OCI-LY7 (cell line): ENCODE measurements at regions not wholly inside any gene's neighbourhood (a gene's known extent, or its start where the extent isn't known, plus 50 kb on each side); places are given as distances from the start of the nearest gene placed in this dataset.

Source experiments
- BruUV-seq: library from RNA; stranded (reverse); fragments of 400-500 nt; replicated peaks from 2 replicates; lab custom pipeline; 2021; lab: Mats Ljungman, UMichigan
- CTCF ChIA-PET: fragments of 300-600 bp; sonication (Branson Sonifier 250); formaldehyde crosslinking; loops from one replicate; lab custom pipeline; 2022; ENCODE audit warnings: antibody characterized with exemption; ENCODE audit not compliant: unreplicated experiment; lab: Charles Lee
- POLR2A ChIA-PET: fragments of 300-600 bp; sonication (Branson Sonifier 250); formaldehyde crosslinking; loops from one replicate; lab custom pipeline; 2022; ENCODE audit warnings: antibody characterized with exemption; lab: Charles Lee
- DNase-seq: peaks from one replicate; pipeline ENCODE4 v3.0.0-alpha.2; 2015; ENCODE audit warnings: low spot score
- H2AFZ ChIP-seq: fragments of 200-600 bp; sonication (generic), shearing (Covaris generic); 2 replicates; pipeline ENCODE4 v1.6.1; 2014; ENCODE audit warnings: mild to moderate bottlenecking, antibody characterized with exemption, low read length, moderate library complexity
- H3K27ac ChIP-seq: fragments of 200-600 bp; sonication (generic); 2 replicates; pipeline ENCODE4 v1.5.1; 2014; ENCODE audit warnings: mixed run types, low read depth, mild to moderate bottlenecking, moderate library complexity, low read length, inconsistent platforms; ENCODE audit not compliant: poor library complexity, severe bottlenecking
- H3K36me3 ChIP-seq: fragments of 200-600 bp; sonication (generic); 2 replicates; pipeline ENCODE4 v1.6.1; 2014; ENCODE audit warnings: mild to moderate bottlenecking, antibody characterized with exemption, low read length, moderate library complexity, mixed read lengths; ENCODE audit not compliant: insufficient read depth
- H3K4me1 ChIP-seq: fragments of 200-600 bp; sonication (generic); 2 replicates; pipeline ENCODE4 v1.5.1; 2014; ENCODE audit warnings: mild to moderate bottlenecking, low read length; ENCODE audit not compliant: insufficient read depth, poor library complexity, severe bottlenecking
- H3K4me2 ChIP-seq: fragments of 200-600 bp; sonication (generic); 2 replicates; pipeline ENCODE4 v1.6.1; 2014; ENCODE audit warnings: mild to moderate bottlenecking, low read length
- H3K4me3 ChIP-seq: fragments of 200-600 bp; sonication (generic); 2 replicates; pipeline ENCODE4 v1.5.1; 2014; ENCODE audit warnings: mild to moderate bottlenecking, low read depth, low read length; ENCODE audit not compliant: poor library complexity, severe bottlenecking
- H3K79me2 ChIP-seq: fragments of 200-600 bp; sonication (generic); 2 replicates; pipeline ENCODE4 v1.6.1; 2016; ENCODE audit warnings: low read depth, mild to moderate bottlenecking, low read length, moderate library complexity, mixed read lengths; ENCODE audit not compliant: insufficient read depth
- H3K9me2 ChIP-seq: fragments of 200-600 bp; sonication (generic); 2 replicates; pipeline ENCODE4 v1.6.1; 2016; ENCODE audit warnings: mild to moderate bottlenecking, low read length, mixed read lengths; ENCODE audit not compliant: insufficient read depth
- H3K9me3 ChIP-seq: fragments of 200-600 bp; sonication (generic); 2 replicates; pipeline ENCODE4 v1.6.1; 2014; ENCODE audit warnings: mild to moderate bottlenecking, mixed run types, low read length, mixed read lengths
- H4K20me1 ChIP-seq: fragments of 200-600 bp; sonication (generic); 2 replicates; pipeline ENCODE4 v1.6.1; 2014; ENCODE audit warnings: mild to moderate bottlenecking, antibody characterized with exemption, low read length, moderate library complexity, mixed read lengths; ENCODE audit not compliant: insufficient read depth
- EZH2phosphoT487 ChIP-seq: fragments of 200-600 bp; sonication (generic); IDR thresholded peaks from 2 replicates; pipeline ENCODE4 v1.6.1; 2018; ENCODE audit warnings: low read depth, borderline replicate concordance, mild to moderate bottlenecking, mixed run types, antibody characterized with exemption, low read length, moderate library complexity, mixed read lengths
- intact Hi-C: fragments of 100-400 bp; cut with micrococcal nuclease; formaldehyde crosslinking; loops from one replicate; pipeline ENCODE4 v1.10.0; 2022; ENCODE audit not compliant: unreplicated experiment
- TF ChIP-seq, protein P1 (sequence below): fragments of 200-600 bp; sonication (generic); conservative IDR thresholded peaks from 2 replicates; pipeline ENCODE4 v1.5.1; 2014; ENCODE audit warnings: mild to moderate bottlenecking, antibody characterized with exemption, low read length, moderate library complexity, mixed read lengths

DNA sequence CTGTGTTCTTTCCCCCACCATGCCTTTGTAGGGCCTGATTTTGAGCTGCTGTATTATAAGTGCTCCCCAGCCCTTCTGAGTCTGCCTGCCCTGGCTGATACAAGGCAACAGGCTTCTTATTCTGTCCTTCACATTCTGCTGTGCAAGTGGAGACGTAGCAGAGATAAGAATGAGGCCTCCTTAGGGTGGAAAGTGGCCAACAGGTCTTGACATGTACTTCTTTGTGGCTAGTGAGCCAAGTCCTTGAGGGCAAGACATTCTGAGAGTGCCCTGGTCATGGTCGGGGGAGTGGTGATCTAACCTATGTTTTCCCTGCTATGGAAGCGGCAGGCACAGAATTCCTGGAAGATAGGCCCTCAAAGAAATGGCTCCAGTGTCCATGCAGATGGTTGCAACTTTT is 235.7 kb upstream of the CADM1 start:
- Histone ChIP-seq H3K9me2 (no peaks in the 10 kb centered on the region), H3K4me1 (no peaks in the 10 kb centered on the region), H2AFZ (no peak overlapping the region), H3K79me2 (no peaks in the 10 kb centered on the region), H3K4me2 (no peak overlapping the region), H4K20me1 (no peaks in the 10 kb centered on the region), H3K27ac (no peak overlapping the region), H3K4me3 (no peak overlapping the region), H3K36me3 (no peaks in the 10 kb centered on the region), H3K9me3 (no peaks in the 10 kb centered on the region)
- intact Hi-C loops: no loop called here
- DNase-seq: no peak
- no TSS peak for BruUV-seq
- POLR2A ChIA-PET: no interaction called here
- TF ChIP-seq, protein P1, sequence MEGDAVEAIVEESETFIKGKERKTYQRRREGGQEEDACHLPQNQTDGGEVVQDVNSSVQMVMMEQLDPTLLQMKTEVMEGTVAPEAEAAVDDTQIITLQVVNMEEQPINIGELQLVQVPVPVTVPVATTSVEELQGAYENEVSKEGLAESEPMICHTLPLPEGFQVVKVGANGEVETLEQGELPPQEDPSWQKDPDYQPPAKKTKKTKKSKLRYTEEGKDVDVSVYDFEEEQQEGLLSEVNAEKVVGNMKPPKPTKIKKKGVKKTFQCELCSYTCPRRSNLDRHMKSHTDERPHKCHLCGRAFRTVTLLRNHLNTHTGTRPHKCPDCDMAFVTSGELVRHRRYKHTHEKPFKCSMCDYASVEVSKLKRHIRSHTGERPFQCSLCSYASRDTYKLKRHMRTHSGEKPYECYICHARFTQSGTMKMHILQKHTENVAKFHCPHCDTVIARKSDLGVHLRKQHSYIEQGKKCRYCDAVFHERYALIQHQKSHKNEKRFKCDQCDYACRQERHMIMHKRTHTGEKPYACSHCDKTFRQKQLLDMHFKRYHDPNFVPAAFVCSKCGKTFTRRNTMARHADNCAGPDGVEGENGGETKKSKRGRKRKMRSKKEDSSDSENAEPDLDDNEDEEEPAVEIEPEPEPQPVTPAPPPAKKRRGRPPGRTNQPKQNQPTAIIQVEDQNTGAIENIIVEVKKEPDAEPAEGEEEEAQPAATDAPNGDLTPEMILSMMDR: no peak
- TF ChIP-seq EZH2phosphoT487: no peak
- CTCF ChIA-PET: no interaction called here

DNA sequence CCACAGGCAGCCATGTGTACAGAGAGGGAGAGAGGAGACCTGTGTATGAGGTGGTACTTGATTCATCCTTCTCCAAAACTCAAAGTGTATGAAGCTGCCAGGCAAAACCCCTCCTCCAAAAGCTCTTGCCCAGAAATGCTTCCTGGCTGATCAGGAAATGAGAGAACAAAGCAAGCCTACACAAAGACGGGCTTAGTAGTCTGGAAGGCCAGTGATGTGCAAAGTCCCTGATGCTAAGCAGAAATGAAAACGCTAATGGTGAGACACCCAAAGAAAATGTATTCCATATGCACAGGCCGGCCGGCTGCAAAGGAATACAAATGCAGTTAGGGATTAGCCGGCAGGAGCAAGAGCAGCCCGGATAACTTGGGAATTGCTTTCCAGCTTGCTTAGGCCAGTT is 234.9 kb upstream of the CADM1 start:
- Histone ChIP-seq H3K9me3 (no peaks in the 10 kb centered on the region), H3K27ac (no peak overlapping the region), H3K9me2 (no peaks in the 10 kb centered on the region), H3K4me1 (no peaks in the 10 kb centered on the region), H4K20me1 (no peaks in the 10 kb centered on the region), H2AFZ (no peak overlapping the region), H3K4me3 (no peak overlapping the region), H3K79me2 (no peaks in the 10 kb centered on the region), H3K36me3 (no peaks in the 10 kb centered on the region), H3K4me2 (no peak overlapping the region)
- TF ChIP-seq, protein P1: no peak
- TF ChIP-seq EZH2phosphoT487: no peak
- no TSS peak for BruUV-seq
- no peak for DNase-seq
- intact Hi-C loops: no loop called here
- POLR2A ChIA-PET: interaction anchor here (0.7 kb wide), 1 partner anchor 151 kb away, joined by 3 read pairs; no protein-coding TSS in a partner anchor
- CTCF ChIA-PET: no interaction called here

DNA sequence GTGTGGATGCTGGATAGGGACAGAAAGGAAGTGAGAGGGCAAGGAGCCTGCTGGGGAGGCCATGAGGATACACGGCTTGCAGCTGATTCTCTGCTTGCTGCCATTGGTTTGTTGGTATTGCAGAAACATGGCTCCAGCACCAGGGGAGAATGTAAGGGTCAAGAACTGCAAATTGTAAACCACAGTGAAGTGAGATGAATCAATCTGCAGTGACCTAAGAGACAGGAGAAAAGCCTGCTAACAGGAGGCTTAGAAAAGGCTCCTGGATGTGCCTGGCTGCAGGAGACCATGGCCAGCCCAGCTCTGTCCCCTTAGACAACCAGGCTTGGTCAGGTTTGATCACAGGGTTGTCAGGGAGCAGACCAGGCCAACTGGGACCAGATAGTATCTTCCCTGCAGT is 233.7 kb upstream of the CADM1 start:
- CTCF ChIA-PET: no interaction called here
- no peaks in the 10 kb centered on the region for H3K36me3 ChIP-seq
- no peak overlapping the region for H3K27ac ChIP-seq
- intact Hi-C loops: no loop called here
- no peak for TF ChIP-seq EZH2phosphoT487
- TF ChIP-seq, protein P1: no peak
- H3K4me2 ChIP-seq: no peak overlapping the region
- H3K79me2 ChIP-seq: no peaks in the 10 kb centered on the region
- no peak overlapping the region for H2AFZ ChIP-seq
- H3K4me1 ChIP-seq: no peaks in the 10 kb centered on the region
- H3K9me3 ChIP-seq: no peaks in the 10 kb centered on the region
- no peak for DNase-seq
- no peaks in the 10 kb centered on the region for H3K9me2 ChIP-seq
- BruUV-seq: no TSS peak
- no peak overlapping the region for H3K4me3 ChIP-seq
- POLR2A ChIA-PET: interaction anchor here (0.7 kb wide), 1 partner anchor 92 kb away, joined by 3 read pairs; no protein-coding TSS in a partner anchor
- H4K20me1 ChIP-seq: no peaks in the 10 kb centered on the region
